HG03159 (cell line): ENCODE measurements at regions not wholly inside any gene's neighbourhood (a gene's known extent, or its start where the extent isn't known, plus 50 kb on each side); places are given as distances from the start of the nearest gene placed in this dataset.
"Not testable (repeated sequence)": the region's sequence is repeated elsewhere in the genome, so short reads cannot be mapped to it uniquely, and the experiment has no call there.

Source experiments
- ATAC-seq: cut with Tn5 transposase; IDR thresholded peaks from one replicate; pipeline ENCODE4 v1.9.1; 2021; ENCODE audit warnings: mild to moderate bottlenecking, moderate library complexity; ENCODE audit not compliant: unreplicated experiment

DNA sequence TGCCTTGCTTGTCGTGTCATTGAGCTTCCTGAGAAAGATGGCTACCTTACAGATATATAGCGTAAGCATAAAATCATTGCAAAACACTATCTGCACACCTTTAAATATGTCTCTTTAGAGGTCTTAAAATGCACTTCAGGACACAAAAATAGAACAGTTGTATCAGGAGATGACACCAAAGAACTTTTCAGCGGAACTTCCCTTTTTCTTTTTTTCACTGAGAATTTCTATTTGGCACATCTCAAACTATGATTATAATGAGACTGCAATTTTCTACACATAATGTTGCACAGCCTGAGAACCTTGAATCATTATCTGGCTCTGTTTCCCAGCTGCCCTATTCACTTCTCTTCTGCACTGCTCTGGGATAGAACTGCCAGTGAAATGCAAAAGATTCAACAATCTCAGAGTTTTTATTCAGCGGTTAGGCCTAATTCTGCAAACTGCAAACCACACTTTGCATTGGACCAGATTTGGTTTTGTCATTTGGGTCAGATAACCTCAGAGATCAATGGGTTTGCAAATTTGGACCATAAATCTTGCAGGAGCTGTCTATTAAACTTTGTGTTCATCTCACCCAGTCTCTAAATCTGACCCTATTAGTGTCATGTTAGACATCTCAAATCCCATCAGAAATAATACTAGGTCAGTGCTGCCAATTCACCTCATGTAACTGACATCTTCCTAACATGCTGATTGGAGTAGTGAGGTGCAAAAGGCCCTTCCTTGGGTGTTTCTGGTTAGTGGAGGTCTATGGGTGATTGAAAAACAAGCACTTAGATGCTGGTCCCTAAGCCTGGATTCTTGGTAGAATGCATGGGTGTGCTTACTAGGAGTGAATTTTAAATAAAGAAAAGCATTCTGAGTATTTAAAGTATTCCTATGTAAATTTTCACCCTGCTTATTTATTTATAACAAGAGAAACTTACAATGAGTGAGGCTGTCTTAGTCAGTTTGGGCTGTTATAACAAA is 382.7 kb downstream of the UTRN start:
- ATAC-seq, result no peak

DNA sequence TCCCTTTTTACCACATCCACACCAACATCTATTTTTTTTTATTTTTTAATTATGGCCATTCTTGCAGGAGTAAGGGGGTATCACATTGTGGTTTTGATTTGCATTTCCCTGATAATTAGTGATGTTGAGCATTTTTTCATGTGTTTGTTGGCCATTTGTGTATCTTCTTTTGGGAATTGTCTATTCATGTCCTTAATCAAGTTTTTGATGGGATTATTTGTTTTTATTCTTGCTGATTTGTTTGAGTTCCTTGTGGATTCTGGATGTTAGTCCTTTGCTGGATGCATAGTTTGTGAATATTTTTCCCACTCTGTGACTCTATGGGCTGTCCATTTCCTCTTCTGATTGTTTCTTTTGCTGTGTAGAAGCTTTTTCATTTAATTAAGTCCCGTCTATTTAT is 385.1 kb downstream of the UTRN start:
- not testable (repeated sequence) for ATAC-seq

DNA sequence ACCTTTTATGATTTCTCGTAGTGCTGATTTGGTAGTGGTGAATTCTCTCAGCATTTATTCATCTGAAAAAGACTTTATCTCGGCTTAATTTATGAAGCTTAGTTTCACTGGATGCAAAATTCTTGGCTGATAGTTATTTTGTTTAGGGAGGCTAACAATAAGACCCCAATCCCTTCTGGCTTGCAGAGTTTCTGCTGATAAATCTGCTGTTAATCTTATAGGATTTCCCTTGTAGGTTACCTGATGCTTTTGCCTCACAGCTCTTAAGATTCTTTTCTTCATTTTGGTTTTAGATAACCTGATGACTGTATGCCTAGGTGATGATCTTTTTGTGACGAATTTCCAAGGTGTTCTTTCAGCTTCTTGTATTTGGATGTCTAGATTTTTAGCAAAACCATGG is 388.7 kb downstream of the UTRN start:
- no peak for ATAC-seq

DNA sequence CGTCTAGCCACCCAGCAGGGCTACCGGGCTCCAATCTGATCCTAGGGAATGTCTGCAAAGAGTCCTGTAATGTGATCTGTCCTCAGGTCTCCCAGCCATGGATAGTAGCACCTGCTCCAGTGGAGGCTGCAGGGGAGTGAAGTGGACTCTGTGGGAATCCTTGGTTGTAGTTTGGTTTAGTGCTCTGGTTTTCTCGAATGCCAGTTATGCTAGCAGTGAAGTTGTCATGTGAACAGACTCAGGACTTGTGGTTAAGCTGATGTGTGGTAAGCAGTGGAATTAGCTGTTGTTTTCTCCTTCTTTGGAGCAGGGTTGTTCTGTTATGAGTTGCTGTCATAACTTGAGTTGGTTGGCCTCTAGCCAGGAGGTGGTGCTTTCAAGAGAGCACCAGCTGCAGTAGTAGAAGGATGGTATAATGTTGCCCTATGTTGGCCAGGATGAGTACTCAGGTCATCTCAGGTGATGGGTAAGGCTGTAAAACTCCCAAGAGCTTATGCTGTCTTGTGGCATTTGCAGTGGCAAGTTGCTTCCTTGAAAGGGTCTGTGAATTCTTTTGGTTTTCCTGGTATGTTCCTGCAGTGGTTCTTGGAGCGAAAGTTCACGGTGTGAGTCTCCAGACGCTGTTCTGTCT is 390.2 kb downstream of the UTRN start:
- no peak for ATAC-seq

DNA sequence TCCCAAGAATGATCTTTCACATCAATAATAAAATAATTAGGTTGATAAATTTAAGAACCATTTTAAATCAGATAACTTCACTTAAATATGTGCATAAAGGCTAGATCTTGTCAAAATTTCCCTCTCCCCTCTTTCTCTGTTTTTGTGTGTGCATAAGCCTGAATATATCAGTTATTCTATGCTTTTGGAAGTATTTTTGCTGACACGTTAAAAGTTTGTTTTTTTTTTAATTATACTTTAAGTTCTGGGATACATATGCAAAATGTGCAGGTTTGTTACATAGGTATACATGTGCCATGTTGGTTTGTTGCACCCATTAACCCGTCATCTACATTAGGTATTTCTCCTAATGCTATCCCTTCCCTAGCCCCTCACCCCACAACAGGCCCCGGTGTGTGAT is 391.2 kb downstream of the UTRN start:
- not testable (repeated sequence) for ATAC-seq

DNA sequence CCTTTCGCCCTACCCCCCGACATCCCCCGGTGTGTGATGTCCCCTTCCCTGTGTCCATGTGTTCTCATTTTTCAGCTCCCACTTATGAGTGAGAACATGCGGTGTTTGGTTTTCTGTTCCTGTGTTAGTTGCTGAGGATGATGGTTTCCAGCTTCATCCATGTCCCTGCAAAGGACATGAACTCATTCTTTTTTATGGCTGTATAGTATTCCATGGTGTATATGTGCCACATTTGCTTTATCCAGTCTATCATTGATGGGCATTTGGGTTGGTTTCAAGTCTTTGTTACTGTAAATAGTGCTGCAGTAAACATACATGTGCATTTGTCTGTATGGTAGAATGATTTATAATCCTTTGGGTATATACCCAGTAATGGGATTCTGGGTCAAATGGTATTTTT is 392.1 kb downstream of the UTRN start:
- not testable (repeated sequence) for ATAC-seq

DNA sequence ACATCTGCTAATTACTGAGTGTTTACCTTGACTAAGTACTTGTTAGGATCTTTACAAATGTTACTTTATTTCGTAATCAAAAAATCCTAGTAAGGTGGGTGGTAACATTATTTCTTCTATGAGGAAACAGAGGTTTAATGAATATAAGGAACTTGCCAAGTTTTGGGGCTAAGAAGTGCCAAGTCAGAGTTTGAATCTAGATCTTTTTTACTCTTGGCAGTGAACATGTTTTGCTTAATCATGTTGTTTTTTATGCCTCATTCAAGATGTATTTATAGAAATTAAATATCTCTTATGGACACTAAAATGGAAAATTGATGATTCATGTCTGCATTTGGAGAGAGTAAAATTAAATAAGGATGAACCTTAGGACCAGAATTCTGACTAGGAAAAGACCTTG is 393.7 kb downstream of the UTRN start:
- no peak for ATAC-seq

DNA sequence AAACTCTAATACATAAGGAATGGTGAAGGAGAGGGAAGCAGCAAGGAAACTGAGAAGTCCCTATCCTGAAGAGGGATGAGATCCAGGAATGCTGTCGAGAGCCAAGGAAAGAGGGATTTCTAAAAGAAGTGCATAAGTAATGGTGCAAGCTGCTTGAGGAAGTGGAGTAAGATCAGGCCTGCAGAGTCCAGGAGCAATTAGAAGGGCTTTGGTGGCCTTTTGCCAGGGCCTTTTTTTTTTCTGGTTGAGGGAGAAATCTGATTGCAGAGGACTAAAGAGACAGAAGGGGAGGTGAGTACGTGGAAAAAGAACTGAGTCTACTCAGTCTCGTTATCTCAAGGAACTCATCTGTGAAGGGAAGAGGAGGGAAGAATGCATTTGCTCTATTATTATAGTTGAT is 396.2 kb downstream of the UTRN start:
- no peak for ATAC-seq

DNA sequence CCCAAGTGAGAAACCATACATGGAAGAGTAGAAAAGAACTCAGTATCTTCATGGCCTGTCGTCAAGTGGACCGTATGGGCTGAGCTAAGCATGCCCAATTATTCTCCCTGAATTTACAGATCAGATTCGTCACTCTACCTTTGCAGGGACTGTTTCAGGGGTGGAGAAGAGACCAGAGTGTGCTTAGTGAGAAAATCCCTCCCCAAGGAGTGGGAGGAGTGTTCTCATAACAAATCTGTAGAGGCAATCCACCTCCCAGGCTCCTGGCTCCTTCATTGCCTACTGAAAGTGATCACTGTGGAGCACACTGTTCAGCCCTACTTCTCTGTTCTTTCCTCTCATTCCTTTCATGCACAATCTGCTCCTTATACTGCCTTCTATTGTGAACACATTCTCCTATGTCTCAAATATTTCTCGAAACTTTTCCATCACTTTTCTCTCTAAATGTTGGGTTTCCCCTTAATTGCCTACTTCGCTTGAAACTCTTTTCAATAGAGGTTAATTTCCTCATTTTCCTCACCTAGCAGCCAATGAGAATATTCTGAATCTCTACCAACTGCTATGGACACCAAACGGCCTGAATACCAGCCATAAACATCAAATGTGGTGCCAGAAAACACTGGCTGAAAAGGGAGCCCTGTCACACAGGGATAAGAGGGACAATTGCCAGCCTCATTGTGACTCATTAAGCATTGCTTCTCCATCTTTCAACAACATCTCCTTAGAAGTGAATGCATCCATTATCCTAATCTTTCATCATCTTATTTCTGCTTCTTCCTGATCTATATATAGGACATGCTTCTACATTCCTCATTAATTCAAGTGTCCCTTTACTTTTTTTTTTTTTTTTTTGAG is 398.3 kb downstream of the UTRN start:
- ATAC-seq, result no peak

DNA sequence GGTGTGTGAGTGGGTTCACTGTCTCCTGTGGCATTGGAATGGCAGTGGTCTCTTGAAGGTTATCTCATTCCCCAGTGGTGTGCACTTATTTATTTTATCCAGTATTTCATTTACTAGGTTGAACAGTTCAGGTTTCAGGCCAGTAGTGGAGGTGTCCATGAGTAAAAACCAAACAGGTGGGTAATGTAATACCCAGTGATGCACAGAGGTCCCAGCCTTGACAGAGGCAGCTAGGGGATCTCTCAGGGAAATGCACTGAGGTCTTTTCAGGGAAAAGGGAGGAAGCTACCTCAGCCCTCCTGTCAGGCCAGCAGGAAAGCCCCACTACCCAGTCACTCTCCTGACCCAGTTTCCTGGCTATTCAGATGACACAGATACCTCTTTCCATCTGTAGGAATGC is 403.6 kb downstream of the UTRN start:
- ATAC-seq, result no peak

DNA sequence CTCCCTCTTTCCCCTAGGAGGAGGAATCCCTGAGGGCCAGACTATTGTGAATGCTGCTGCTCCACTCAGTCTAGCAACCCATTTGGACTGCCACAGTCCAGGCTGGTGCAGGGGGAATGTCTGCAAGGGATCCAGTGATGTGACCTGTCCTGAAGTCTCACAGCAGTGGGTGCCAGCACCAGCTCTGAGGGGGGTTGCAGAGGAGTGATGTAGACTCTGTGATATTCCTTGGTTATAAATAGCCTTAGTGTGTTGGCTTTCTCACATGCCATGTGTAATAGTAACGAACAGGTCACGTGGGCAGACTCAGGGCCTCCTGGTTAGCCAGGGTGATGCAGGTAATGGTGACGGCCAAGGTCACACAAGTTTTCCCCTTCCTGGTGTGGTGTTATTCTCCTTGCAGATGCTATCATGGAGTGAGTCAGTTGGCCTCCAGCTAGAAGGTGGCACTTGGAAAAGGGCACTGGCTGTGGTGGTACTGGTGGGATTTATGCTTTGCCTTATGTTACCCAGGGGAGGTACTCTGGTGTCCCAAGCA is 404.4 kb downstream of the UTRN start:
- no peak for ATAC-seq

DNA sequence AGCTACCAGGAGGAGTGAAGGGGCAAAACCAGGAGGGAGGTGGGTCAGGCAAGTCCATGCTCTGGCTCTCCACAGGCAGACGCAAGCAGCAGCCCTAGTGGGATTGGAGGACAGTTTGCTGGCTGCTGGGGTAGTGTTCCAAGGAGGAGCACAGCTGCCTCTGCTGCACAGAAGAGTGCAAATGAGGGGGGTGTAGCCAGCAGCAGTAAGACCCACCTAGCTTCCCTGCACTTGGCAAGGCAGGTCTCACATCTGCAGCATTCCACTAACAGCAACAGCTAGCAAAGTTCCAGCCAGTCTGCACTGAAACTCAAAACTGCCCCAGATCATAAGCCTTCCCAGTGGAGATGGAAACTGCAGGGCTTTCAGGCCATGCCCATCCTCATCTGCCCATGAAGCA is 405.0 kb downstream of the UTRN start:
- no peak for ATAC-seq

DNA sequence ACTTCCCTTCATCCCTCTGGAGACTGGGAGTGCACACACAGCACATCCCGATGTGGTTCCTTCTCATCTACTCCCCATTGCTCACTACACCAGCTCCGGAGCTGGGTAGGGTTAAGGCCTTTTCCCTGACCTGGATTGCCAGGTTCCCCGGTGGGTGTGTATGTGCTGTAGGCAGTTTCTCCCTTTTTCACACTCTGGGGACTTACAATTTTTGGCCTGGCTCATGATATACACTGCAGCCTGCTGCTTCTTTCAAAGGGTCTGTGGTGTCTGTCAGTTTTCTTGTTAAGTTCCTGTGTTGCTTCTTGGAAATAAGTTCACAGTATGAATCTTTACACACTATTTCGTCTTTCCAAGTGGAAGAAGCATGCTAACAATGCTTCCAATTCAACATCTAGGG is 405.5 kb downstream of the UTRN start:
- ATAC-seq, result no peak

DNA sequence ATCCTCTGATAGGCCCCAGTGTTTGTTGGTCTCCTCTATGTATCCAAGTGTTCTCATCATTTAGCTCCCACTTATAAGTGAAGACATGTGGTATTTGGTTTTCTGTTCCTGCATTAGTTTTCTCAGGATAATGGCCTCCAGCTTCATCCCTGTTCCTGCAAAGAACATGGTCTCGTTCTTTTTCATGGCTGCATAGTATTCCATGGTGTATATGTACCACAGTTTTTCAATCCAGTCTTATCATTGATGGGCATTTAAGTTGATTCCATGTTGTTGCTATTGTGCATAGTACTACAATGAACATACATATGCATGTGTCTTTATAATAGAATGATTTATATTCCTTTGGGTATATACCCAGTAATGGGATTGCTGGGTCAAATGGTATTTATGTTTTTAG is 406.9 kb downstream of the UTRN start:
- not testable (repeated sequence) for ATAC-seq

DNA sequence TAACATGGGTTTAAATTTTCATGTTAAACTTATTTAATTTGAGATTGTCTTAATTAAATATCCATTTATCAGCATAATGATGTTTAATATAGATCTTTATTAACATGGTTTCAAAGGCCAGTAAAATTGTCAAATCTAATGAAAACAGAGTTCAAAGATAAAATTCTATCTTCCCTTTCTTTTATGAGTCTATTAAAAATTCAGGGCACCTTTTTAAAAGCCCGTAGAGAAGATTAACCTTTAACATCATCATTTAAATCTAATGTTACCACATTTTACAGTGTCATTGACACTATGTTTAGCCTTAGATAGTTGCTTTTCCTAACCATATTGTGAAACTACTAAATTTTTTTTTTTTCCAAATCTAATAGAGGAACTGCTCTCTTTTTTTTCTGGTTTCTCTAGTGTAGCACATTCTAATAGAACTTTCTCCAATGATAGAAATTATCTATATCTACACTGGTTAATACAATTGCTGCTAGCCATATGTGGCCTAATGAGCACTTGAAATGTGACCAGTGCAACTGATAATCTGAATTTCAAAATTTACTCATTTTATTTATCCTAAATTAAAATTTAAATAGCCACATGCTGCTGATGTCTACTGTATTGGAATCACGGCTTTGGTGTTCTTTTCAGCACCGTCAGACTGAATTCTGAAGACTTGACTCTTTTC is 410.9 kb downstream of the UTRN start:
- no peak for ATAC-seq

DNA sequence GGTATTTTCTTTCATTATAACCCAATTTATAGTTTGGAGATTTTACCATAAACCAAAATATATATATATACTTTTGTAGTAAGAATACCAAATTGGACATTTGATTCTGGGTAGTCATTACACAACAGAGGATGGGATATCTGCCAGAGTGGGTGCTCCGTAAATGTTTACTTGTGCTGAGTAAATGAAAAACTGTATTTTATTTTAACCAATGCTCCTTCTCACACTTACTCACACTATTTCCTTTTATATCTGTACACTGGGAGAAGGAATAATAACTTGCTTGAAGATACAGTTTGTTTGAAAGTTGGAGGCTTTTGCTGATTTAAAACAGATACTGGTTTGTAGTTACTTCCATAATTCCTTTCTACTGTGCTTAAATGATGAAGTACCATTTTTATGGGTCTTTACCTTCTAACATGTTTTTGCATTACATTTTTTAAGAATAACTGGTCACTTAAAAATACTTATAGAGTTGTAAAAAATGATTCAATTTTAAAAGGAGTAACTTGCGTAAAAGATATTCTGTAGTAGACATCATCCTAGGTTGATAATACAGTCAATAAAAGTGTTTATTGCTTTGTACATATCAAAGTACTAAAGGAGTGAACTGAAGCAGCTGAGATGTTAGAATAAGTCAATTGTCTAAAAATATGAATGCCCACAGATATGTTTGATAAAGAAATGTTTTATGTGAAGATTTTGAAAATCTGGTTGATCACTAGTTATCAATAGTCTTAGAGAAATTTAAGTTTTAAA is 411.7 kb downstream of the UTRN start:
- ATAC-seq, result no peak

DNA sequence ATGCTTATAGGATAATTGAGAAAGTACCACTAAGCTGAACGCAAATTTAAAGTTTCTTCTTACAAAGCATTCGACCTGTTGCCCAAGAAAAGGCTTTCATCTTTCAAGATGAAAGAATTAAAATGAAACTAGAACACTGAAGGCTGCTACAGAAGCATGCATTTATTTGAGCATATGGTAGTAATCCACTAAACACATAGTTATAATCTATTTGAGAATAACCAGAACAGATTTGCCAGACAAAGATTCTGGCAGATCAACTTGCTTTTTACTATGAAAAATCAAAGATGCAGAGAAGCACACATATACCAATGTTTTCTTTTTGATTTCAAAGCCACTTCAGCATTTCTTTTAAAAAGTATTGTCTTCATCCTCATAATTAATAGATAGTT is 412.2 kb downstream of the UTRN start:
- ATAC-seq, result no peak

DNA sequence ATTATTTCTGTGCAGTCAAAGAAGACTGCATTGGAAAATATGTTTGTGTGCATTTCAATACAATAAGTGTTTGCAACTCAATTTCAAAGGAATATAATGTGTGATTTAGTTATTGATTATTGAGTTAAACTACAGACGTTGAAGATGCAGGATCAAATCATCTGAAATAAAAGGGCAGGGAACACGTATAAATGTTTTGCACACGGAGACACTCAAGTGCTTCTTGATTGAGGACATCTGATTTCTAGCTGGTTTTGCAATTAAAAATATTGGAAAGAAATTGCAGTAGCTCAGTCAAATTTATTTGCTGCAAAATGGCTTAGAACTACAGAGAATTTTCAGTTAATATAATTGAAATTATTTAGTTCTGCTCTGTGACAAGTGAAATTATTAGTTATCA is 412.7 kb downstream of the UTRN start:
- no peak for ATAC-seq

DNA sequence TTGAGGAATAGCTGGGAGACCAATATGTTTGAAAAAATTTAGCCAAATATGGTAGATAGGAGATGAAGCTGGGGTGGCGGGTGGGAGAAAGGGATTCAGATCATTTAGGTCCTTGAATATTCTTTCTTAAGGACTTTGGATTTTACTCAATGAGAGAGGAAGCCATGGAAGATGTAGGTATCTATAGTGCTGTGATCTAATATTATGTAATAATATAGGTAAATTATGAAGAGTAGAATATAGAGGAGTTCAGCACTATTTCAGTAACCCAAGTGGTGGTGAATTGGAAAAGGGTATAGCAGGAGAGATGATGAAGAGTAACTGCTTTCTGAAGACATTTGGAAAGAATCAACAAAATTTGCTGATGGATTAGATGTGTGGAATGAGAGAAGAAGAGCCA is 417.6 kb downstream of the UTRN start:
- ATAC-seq, result no peak

DNA sequence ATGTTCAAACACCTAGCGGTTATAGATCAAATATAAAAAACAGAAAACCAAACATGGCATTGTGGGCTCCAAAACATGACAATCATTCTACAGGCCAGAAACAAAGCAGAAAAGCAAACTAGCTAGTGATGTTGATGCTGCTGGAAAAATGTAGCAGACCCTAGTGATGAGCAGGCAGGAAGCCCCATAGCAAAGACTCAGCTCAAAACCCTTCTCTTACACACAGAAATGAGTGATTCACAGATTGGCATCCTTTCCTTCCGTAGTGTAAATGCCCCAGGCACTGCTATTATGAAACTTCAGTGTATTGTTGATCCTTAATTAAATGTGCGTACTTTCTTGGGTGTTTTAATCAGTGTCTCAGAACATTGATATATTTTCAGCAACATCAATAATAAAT is 425.1 kb downstream of the UTRN start:
- no peak for ATAC-seq
